LNCaP clone FGC (cell line): ENCODE measurements at regions not wholly inside any gene's neighbourhood (a gene's known extent, or its start where the extent isn't known, plus 50 kb on each side); places are given as distances from the start of the nearest gene placed in this dataset.
A peak's percentile ranks its signal among the peaks of the same experiment; 100 is the strongest.

Source experiments
- DNase-seq: peaks from one replicate; pipeline ENCODE4 v3.0.0-alpha.2; 2011; ENCODE audit warnings: low read depth
- H3K4me3 ChIP-seq: 2 replicates; pipeline ENCODE4 v1.5.1; 2011; ENCODE audit warnings: mild to moderate bottlenecking, low read depth, low read length, control low read depth
- TF ChIP-seq, protein P1 (sequence below): IDR thresholded peaks from 2 replicates; pipeline ENCODE4 v1.5.1; 2012; ENCODE audit warnings: mild to moderate bottlenecking; ENCODE audit not compliant: control insufficient read depth, insufficient read depth; ENCODE audit errors: extremely low read depth

DNA sequence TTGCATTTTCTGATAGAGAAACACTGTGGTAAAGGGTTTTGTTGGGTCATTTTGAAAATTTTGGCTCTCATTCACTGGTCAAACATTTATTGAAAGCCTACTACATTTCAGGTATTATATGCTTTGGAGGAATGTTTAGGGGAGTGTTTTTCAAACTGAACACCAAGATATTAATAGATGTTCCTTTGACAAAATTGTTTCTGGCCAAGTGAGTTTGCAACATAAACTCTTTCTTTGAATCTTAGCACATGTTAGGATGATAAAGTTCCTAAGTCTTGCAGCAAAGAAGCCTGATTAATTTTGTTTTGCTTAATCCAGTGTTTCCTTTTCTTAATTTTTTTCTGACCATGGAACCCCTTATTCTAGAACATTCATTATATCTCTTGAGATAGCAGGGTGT, 232.5 kb upstream of the PHYHIPL start:
- no peak overlapping the region for H3K4me3 ChIP-seq
- TF ChIP-seq, protein P1, sequence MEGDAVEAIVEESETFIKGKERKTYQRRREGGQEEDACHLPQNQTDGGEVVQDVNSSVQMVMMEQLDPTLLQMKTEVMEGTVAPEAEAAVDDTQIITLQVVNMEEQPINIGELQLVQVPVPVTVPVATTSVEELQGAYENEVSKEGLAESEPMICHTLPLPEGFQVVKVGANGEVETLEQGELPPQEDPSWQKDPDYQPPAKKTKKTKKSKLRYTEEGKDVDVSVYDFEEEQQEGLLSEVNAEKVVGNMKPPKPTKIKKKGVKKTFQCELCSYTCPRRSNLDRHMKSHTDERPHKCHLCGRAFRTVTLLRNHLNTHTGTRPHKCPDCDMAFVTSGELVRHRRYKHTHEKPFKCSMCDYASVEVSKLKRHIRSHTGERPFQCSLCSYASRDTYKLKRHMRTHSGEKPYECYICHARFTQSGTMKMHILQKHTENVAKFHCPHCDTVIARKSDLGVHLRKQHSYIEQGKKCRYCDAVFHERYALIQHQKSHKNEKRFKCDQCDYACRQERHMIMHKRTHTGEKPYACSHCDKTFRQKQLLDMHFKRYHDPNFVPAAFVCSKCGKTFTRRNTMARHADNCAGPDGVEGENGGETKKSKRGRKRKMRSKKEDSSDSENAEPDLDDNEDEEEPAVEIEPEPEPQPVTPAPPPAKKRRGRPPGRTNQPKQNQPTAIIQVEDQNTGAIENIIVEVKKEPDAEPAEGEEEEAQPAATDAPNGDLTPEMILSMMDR = no peak
- no peak for DNase-seq

DNA sequence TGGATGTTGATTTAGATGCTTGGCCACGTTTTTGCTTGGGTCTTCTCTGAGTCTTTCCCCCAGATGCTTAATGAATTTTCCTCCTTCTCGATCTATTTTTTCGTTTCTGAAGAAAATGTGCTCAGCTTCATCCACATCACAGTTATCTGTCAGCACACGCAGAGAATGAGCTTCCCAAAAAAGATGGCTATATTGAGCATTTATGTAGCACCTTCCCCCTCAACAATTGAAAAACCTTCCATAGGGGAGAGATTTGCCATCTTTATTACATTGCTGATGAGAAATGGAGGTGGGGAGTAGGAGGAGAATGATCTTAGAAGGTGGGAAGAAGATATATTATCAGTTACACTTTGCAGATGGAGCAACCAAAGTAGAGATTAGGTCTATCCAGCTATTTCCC, 228.1 kb upstream of the PHYHIPL start:
- DNase-seq = no peak
- H3K4me3 ChIP-seq = no peak overlapping the region
- TF ChIP-seq, protein P1 = no peak

DNA sequence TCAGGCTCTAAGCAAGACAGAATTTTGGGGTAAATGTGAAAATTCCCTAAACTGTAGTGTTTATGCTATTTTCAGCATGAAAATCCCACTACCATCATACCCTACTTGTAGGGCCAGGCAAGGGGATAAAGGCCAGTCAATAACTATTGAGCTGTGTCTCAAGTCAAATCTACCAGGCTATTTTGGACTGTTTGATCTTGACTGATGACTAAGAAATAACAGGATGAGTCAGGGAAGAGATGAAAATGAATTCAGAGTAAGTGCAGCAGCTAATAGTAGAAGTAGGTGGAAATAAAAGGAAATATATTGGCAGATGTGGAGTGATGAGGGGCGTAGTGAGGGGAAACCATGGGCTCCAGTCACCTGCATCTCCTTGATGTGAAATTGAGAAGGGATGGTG, 225.8 kb upstream of the PHYHIPL start:
- no peak for DNase-seq
- no peak overlapping the region for H3K4me3 ChIP-seq
- TF ChIP-seq, protein P1 = no peak

DNA sequence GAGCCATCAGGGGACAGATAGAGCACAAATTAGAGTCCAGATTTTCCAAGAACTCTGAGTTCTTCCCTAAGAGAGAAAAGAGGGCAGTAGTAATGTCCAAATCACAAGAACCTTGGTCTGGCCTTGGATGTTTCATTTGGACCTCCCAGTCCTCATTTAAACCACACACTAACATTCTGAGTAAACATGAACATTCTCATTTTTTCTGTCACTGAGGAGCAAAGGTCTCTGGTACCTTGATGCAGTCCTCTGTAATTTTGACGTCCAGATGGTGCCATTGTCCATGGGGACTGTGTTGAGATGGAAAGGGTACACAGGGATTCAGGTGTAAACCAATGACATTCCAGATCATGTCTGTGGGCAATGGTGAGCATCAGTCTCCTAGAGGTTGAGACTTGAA, 225.4 kb upstream of the PHYHIPL start:
- DNase-seq = no peak
- no peak overlapping the region for H3K4me3 ChIP-seq
- TF ChIP-seq, protein P1 = no peak

DNA sequence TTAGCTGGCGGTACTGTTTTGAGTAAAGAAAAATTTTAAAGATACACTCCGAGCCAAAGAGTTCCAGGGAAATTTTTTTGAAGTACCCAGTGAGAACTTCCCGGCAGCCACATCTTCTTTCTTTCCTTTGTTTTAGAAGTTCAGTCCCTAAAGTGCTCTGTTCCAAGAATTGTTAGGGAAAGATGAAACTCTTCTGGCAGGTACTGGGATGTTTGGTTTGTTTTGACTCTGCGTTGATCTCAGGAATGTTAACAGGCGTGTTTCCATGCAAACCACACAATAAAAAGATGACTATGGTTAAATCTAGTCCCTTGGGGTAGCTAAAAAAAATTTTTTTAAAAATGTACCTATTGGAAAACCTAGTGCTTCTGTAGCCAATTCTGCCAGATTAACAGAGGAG, 224.7 kb upstream of the PHYHIPL start:
- H3K4me3 ChIP-seq = no peak overlapping the region
- DNase-seq = no peak
- TF ChIP-seq, protein P1 = no peak

DNA sequence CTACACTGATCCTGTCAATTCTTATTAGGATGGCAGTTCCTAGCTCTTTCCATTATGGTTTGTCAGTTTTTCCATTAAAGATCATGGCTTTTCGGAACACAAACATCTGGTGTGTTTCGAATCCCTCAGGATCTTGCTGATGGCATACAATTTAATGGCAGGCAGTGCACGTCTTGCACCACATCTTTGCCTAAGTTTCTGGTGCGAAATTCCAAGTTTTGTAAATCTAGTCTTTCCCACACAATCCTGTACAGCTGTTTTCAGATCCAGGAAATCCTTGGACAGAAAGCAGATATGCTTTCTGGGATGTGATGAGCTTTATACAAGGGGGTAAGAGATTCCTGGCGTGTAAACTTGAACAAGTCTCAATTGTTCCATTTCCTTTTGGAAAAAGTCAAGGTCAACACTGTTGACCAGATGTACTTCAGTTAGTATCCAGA, 224.3 kb upstream of the PHYHIPL start:
- TF ChIP-seq, protein P1 = no peak
- DNase-seq = no peak
- H3K4me3 ChIP-seq = no peak overlapping the region

DNA sequence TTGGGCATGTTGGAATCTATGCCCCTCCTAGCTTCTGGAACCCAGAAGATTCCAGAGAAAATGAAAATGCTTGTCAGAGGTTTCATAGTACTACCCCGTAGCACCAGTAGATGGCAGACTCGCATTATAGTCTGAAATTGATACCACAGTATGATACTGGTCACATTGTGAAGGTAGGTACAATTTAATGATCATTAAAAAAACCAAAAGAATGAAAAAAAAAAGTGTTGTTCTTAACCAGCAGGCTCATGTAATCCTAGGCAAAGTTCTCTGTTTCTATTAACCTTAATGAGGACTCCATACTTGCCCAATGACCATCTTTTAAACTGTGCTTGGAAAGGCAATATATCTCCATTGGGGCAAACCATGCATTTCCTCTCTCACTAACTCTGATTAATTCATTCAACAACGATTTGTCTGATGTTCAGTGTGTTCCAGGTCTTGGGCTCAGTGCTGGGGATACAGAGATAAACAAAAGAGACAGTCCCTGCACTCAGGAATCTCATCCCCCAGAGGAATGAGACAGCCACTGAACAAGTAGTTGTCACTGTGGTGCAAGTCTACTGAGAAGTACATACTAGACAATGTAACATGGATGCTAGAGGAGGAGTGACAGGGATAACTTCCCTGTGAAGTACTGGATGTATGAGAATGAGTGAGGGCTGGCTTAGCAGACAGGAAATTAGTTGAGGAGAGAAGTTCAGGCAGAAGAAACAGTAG, 223.5 kb upstream of the PHYHIPL start:
- DNase-seq = no peak
- TF ChIP-seq, protein P1 = peak; percentile 81
- no peak overlapping the region for H3K4me3 ChIP-seq
